ENCODE measurements at regions not wholly inside any gene's neighbourhood (a gene's known extent, or its start where the extent isn't known, plus 50 kb on each side); places are given as distances from the start of the nearest gene placed in this dataset.
"Not testable (repeated sequence)": the region's sequence is repeated elsewhere in the genome, so short reads cannot be mapped to it uniquely, and the experiment has no call there.

- no peak for DNase-seq (ENCODE audit: low spot score)
- Mint-ChIP-seq H3K9me3 (no peaks in the 10 kb centered on the region), H3K27ac (no peak overlapping the region)
Observed at GRCh38 chr9:78678877-78679276, 382.0 kb downstream of the PSAT1 start.

GRCh38 chr9:78680196-78680595 lies 383.3 kb downstream of the PSAT1 start:
- Mint-ChIP-seq H3K9me3 (no peaks in the 10 kb centered on the region), H3K27me3 (ENCODE audit: low read depth) (no peaks in the 10 kb centered on the region), H3K4me1 (ENCODE audit: low read depth) (no peaks in the 10 kb centered on the region), H3K36me3 (ENCODE audit: low read depth) (no peaks in the 10 kb centered on the region), H3K4me3 (ENCODE audit: low read depth) (no peak overlapping the region), H3K27ac (no peak overlapping the region)
- intact Hi-C loops (cut with micrococcal nuclease): no loop called here
- DNase-seq (ENCODE audit: low spot score): no peak

More at GRCh38 chr9:78678877-78679276, 382.0 kb downstream of the PSAT1 start:
- no peak overlapping the region for H3K4me3 Mint-ChIP-seq (ENCODE audit: low read depth)
- no peaks in the 10 kb centered on the region for H3K27me3 Mint-ChIP-seq (ENCODE audit: low read depth)
- no peaks in the 10 kb centered on the region for H3K4me1 Mint-ChIP-seq (ENCODE audit: low read depth)
- no peaks in the 10 kb centered on the region for H3K36me3 Mint-ChIP-seq (ENCODE audit: low read depth)
- intact Hi-C loops (cut with micrococcal nuclease): no loop called here

GRCh38 chr9:78682216-78682615 lies 385.3 kb downstream of the PSAT1 start:
- no peak for DNase-seq (ENCODE audit: low spot score)
- H3K27ac Mint-ChIP-seq: no peak overlapping the region
- no peaks in the 10 kb centered on the region for H3K36me3 Mint-ChIP-seq (ENCODE audit: low read depth)
- H3K9me3 Mint-ChIP-seq: no peaks in the 10 kb centered on the region
- no peaks in the 10 kb centered on the region for H3K27me3 Mint-ChIP-seq (ENCODE audit: low read depth)
- no peak overlapping the region for H3K4me3 Mint-ChIP-seq (ENCODE audit: low read depth)
- no peaks in the 10 kb centered on the region for H3K4me1 Mint-ChIP-seq (ENCODE audit: low read depth)
- intact Hi-C loops (cut with micrococcal nuclease): no loop called here

- Mint-ChIP-seq H3K27me3 (ENCODE audit: low read depth) (no peaks in the 10 kb centered on the region), H3K27ac (no peak overlapping the region), H3K4me3 (ENCODE audit: low read depth) (no peak overlapping the region), H3K4me1 (ENCODE audit: low read depth) (no peaks in the 10 kb centered on the region), H3K9me3 (no peaks in the 10 kb centered on the region), H3K36me3 (ENCODE audit: low read depth) (no peaks in the 10 kb centered on the region)
- no peak for DNase-seq (ENCODE audit: low spot score)
- intact Hi-C loops (cut with micrococcal nuclease): no loop called here
Observed at GRCh38 chr9:78685471-78685870, 388.5 kb downstream of the PSAT1 start.

- intact Hi-C loops (cut with micrococcal nuclease): no loop called here
- Mint-ChIP-seq H3K4me3 (ENCODE audit: low read depth) (no peak overlapping the region), H3K9me3 (no peaks in the 10 kb centered on the region), H3K36me3 (ENCODE audit: low read depth) (no peaks in the 10 kb centered on the region), H3K27ac (no peak overlapping the region), H3K27me3 (ENCODE audit: low read depth) (no peaks in the 10 kb centered on the region), H3K4me1 (ENCODE audit: low read depth) (no peaks in the 10 kb centered on the region)
- DNase-seq (ENCODE audit: low spot score): no peak
Observed at GRCh38 chr9:78688796-78689195, 391.9 kb downstream of the PSAT1 start.

GRCh38 chr9:78691542-78691941 lies 394.6 kb downstream of the PSAT1 start:
- no peak for DNase-seq (ENCODE audit: low spot score)
- intact Hi-C loops (cut with micrococcal nuclease): no loop called here
- Mint-ChIP-seq H3K4me3 (ENCODE audit: low read depth) (no peak overlapping the region), H3K4me1 (ENCODE audit: low read depth) (no peaks in the 10 kb centered on the region), H3K27me3 (ENCODE audit: low read depth) (no peaks in the 10 kb centered on the region), H3K36me3 (ENCODE audit: low read depth) (no peaks in the 10 kb centered on the region), H3K27ac (no peak overlapping the region), H3K9me3 (no peaks in the 10 kb centered on the region)

DNA sequence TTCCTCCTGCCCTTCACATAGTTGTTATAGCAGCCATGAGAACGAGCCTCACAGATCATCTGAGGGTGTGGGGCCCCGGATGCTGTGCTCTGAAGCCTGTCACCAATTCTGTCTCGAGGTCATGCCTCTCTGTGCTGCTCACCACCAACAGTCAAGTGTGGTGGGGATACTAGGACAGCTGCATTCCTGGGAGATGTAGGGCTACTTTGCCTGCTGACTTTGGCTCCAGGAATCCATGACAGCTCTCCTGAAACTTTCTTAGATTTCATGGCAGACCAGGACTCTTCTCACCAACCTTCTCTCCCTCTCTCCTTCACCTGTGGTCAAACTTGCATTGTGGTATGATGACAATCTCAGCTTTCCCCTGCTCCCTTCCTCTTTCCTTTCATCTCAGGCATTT lies 395.9 kb downstream of the PSAT1 start:
- Mint-ChIP-seq H3K9me3 (no peaks in the 10 kb centered on the region), H3K27ac (no peak overlapping the region), H3K4me1 (ENCODE audit: low read depth) (no peaks in the 10 kb centered on the region), H3K27me3 (ENCODE audit: low read depth) (no peaks in the 10 kb centered on the region), H3K36me3 (ENCODE audit: low read depth) (no peaks in the 10 kb centered on the region), H3K4me3 (ENCODE audit: low read depth) (no peak overlapping the region)
- no peak for DNase-seq (ENCODE audit: low spot score)
- intact Hi-C loops (cut with micrococcal nuclease): no loop called here

GRCh38 chr9:78694974-78695373 lies 398.0 kb downstream of the PSAT1 start:
- no peak overlapping the region for H3K27ac Mint-ChIP-seq
- no peak for DNase-seq (ENCODE audit: low spot score)
- no peaks in the 10 kb centered on the region for H3K9me3 Mint-ChIP-seq
- H3K36me3 Mint-ChIP-seq (ENCODE audit: low read depth): no peaks in the 10 kb centered on the region
- intact Hi-C loops (cut with micrococcal nuclease): no loop called here
- no peak overlapping the region for H3K4me3 Mint-ChIP-seq (ENCODE audit: low read depth)
- no peaks in the 10 kb centered on the region for H3K4me1 Mint-ChIP-seq (ENCODE audit: low read depth)
- H3K27me3 Mint-ChIP-seq (ENCODE audit: low read depth): no peaks in the 10 kb centered on the region

GRCh38 chr9:78695519-78695918 lies 398.6 kb downstream of the PSAT1 start:
- no peaks in the 10 kb centered on the region for H3K27me3 Mint-ChIP-seq (ENCODE audit: low read depth)
- no peaks in the 10 kb centered on the region for H3K4me1 Mint-ChIP-seq (ENCODE audit: low read depth)
- no peak for DNase-seq (ENCODE audit: low spot score)
- intact Hi-C loops (cut with micrococcal nuclease): no loop called here
- H3K27ac Mint-ChIP-seq: no peak overlapping the region
- no peaks in the 10 kb centered on the region for H3K36me3 Mint-ChIP-seq (ENCODE audit: low read depth)
- no peaks in the 10 kb centered on the region for H3K9me3 Mint-ChIP-seq
- no peak overlapping the region for H3K4me3 Mint-ChIP-seq (ENCODE audit: low read depth)

- Mint-ChIP-seq H3K27ac (no peak overlapping the region), H3K4me1 (ENCODE audit: low read depth) (no peaks in the 10 kb centered on the region), H3K36me3 (ENCODE audit: low read depth) (no peaks in the 10 kb centered on the region), H3K27me3 (ENCODE audit: low read depth) (no peaks in the 10 kb centered on the region), H3K4me3 (ENCODE audit: low read depth) (no peak overlapping the region), H3K9me3 (no peaks in the 10 kb centered on the region)
- intact Hi-C loops (cut with micrococcal nuclease): no loop called here
- no peak for DNase-seq (ENCODE audit: low spot score)
Observed at GRCh38 chr9:78697618-78698017, 400.7 kb downstream of the PSAT1 start.

DNA sequence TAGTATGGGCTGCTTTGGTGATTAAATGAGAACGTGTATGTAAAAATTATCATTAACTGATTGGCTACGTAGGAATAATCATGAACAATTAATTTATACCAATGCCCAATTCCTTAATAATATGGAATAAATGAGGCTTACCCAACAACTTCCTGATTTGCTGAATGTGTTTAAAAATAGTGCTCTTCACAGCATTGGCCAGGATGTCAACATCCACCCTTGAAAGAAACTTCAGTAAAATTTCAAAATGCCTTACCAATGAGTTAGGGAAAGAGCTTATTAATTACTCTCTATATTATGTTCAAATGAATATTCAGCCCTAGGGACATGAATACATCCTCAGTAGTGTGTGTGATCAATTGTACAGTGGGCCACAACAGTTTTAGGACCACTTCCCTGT lies 401.4 kb downstream of the PSAT1 start:
- DNase-seq (ENCODE audit: low spot score): no peak
- Mint-ChIP-seq H3K27me3 (ENCODE audit: low read depth) (no peaks in the 10 kb centered on the region), H3K9me3 (no peaks in the 10 kb centered on the region), H3K36me3 (ENCODE audit: low read depth) (no peaks in the 10 kb centered on the region), H3K4me1 (ENCODE audit: low read depth) (no peaks in the 10 kb centered on the region), H3K4me3 (ENCODE audit: low read depth) (no peak overlapping the region), H3K27ac (no peak overlapping the region)
- intact Hi-C loops (cut with micrococcal nuclease): no loop called here

DNA sequence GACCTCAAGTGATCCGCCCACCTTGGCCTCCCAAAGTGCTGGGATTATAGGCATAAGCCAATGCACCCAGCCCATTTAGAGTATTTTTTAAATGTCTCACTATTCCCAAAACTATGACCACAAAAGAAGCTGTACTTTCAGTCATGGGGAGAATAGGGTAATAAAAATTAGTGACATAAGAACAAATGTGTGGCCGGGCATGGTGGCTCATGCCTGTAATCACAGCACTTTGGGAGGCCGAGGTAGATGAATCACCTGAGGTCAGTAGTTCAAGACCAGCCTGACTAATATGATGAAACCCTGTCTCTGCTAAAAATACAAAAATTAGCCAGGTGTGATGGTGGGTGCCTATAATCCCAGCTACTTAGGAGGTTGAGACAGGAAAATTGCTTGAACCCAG lies 402.3 kb downstream of the PSAT1 start:
- H3K27ac Mint-ChIP-seq; H3K27me3 Mint-ChIP-seq (ENCODE audit: low read depth); intact Hi-C loops (cut with micrococcal nuclease); H3K4me3 Mint-ChIP-seq (ENCODE audit: low read depth); H3K4me1 Mint-ChIP-seq (ENCODE audit: low read depth); DNase-seq (ENCODE audit: low spot score); H3K9me3 Mint-ChIP-seq; H3K36me3 Mint-ChIP-seq (ENCODE audit: low read depth): not testable (repeated sequence)

DNA sequence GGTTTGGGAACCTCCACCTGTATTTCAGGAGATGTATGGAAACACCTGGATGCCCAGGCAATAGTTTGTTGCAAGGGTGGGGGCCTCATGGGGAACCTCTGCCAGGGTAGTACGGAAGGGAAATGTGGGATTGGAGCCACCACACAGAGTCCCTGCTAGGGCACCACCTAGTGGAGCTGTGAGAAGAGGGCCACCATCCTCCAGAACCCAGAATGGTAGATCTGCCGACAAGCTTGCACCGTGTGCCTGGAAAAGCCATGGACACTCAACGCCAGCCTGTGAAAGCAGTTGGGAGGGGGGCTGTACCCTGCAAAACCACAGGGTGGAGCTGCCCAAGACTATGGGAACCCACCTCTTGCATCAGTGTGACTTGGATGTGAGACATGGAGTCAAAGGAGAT lies 407.2 kb downstream of the PSAT1 start:
- H3K36me3 Mint-ChIP-seq (ENCODE audit: low read depth); H3K4me1 Mint-ChIP-seq (ENCODE audit: low read depth); H3K27ac Mint-ChIP-seq; H3K9me3 Mint-ChIP-seq; H3K4me3 Mint-ChIP-seq (ENCODE audit: low read depth); intact Hi-C loops (cut with micrococcal nuclease); H3K27me3 Mint-ChIP-seq (ENCODE audit: low read depth); DNase-seq (ENCODE audit: low spot score): not testable (repeated sequence)

DNA sequence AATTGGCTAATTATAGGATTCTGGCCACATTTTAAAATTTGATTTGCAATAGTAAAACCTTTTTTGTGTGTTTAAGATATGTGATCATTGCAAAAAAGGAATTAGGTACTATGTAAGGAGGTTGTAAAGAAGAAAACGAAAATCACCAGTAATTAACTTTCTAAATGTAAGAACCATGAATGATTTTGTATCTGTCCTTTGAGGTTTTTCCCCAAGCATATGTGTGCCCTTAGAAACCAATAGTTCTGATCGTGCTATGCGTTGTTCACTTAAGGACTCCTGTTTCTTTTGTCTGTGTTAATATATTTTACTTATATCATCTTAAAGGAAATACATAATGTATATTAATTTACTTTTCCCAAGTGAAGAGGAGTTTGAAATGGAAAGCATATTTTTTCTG lies 410.2 kb downstream of the PSAT1 start:
- no peak overlapping the region for H3K4me3 Mint-ChIP-seq (ENCODE audit: low read depth)
- intact Hi-C loops (cut with micrococcal nuclease): no loop called here
- H3K4me1 Mint-ChIP-seq (ENCODE audit: low read depth): peaks cover 3% of the 10 kb centered on the region
- H3K27me3 Mint-ChIP-seq (ENCODE audit: low read depth): no peaks in the 10 kb centered on the region
- no peak for DNase-seq (ENCODE audit: low spot score)
- no peaks in the 10 kb centered on the region for H3K36me3 Mint-ChIP-seq (ENCODE audit: low read depth)
- no peak overlapping the region for H3K27ac Mint-ChIP-seq
- no peaks in the 10 kb centered on the region for H3K9me3 Mint-ChIP-seq
